ENCODE measurements at regions not wholly inside any gene's neighbourhood (a gene's known extent, or its start where the extent isn't known, plus 50 kb on each side); places are given as distances from the start of the nearest gene placed in this dataset.

- no peak overlapping the region for H2AFZ ChIP-seq (ENCODE audit: low read length)
- H4K20me1 ChIP-seq (ENCODE audit: insufficient read depth, low read length, poor library complexity, severe bottlenecking) = no peaks in the 10 kb centered on the region
- no peaks in the 10 kb centered on the region for H3K9me3 ChIP-seq (ENCODE audit: insufficient read depth, low read depth, low read length)
- no peaks in the 10 kb centered on the region for H3K79me2 ChIP-seq (ENCODE audit: insufficient read depth, low read length)
- H3K4me2 ChIP-seq (ENCODE audit: low read depth, low read length, poor library complexity, severe bottlenecking) = no peak overlapping the region
- H3K9ac ChIP-seq (ENCODE audit: low read depth, low read length, poor library complexity, severe bottlenecking) = no peak overlapping the region
- no peaks in the 10 kb centered on the region for H3F3A ChIP-seq (ENCODE audit: low read depth)
- no peaks in the 10 kb centered on the region for H3K4me1 ChIP-seq (ENCODE audit: insufficient read depth, low read length, poor library complexity, severe bottlenecking)
- H3K36me3 ChIP-seq (ENCODE audit: insufficient read depth, low read length) = no peaks in the 10 kb centered on the region
- H3K27me3 ChIP-seq (ENCODE audit: insufficient read depth, low read length, poor library complexity, severe bottlenecking) = no peaks in the 10 kb centered on the region
- TF ChIP-seq EZH2phosphoT487 (IDR thresholded peaks at IDR 0.05; ENCODE audit: borderline replicate concordance) (no peak), CTCF (conservative IDR thresholded peaks at IDR 0.05; ENCODE audit: low read length) (no peak)
- H3K9me2 ChIP-seq (replicated peaks; ENCODE audit: low read depth, low read length) = no peaks in the 10 kb centered on the region
- H3K4me3 ChIP-seq (ENCODE audit: low read length, poor library complexity, severe bottlenecking) = no peak overlapping the region
Observed at GRCh38 chr11:104259121-104259610, 95.2 kb upstream of the PDGFD start.

DNA sequence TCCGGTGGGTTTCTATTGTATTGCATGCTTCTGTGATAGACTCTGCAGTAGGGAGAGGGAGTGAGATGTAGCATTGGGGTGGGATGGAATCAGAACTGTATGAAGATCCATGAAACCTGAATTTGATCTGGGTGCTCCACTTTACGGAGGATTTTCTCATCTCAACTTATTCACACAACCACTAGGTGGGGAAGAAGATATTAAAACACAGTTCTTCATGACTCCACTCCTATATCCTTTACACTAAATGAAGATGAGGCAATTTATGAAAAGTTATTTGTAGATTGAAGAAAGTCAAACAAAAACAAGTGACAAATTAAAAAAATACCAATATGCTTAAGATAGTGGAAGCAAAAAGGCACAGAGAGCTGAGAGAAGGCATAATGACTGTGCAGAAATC lies 92.6 kb upstream of the PDGFD start:
- no peaks in the 10 kb centered on the region for H3F3A ChIP-seq (ENCODE audit: low read depth)

DNA sequence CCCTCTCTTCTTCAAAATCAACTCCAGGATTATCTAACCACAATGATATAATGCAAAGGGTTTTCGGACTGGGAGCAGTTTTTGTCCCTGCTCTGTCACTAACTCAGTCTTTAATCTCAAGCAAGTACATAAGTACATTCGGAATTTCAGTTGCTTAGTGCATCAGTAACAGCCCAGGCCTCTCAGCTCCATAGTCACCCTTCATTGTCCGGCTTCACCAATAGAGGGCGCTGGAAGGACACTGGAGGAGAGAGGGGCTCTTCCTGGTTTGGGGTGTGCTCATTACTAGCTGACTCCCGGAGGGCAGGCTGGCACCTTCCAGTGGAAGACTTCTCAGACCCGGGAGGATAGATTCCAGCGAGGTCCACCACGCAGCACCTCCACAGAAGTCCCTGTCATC lies 90.4 kb upstream of the PDGFD start:
- Histone ChIP-seq H4K20me1 (ENCODE audit: insufficient read depth, low read length, poor library complexity, severe bottlenecking) (no peaks in the 10 kb centered on the region), H3K9me2 (replicated peaks; ENCODE audit: low read depth, low read length) (no peaks in the 10 kb centered on the region), H3F3A (ENCODE audit: low read depth) (no peaks in the 10 kb centered on the region), H3K4me3 (ENCODE audit: low read length, poor library complexity, severe bottlenecking) (no peak overlapping the region), H3K27me3 (ENCODE audit: insufficient read depth, low read length, poor library complexity, severe bottlenecking) (no peaks in the 10 kb centered on the region), H2AFZ (ENCODE audit: low read length) (peak overlapping the region; percentile 82), H3K9me3 (ENCODE audit: insufficient read depth, low read depth, low read length) (no peaks in the 10 kb centered on the region), H3K4me1 (ENCODE audit: insufficient read depth, low read length, poor library complexity, severe bottlenecking) (no peaks in the 10 kb centered on the region), H3K79me2 (ENCODE audit: insufficient read depth, low read length) (no peaks in the 10 kb centered on the region), H3K4me2 (ENCODE audit: low read depth, low read length, poor library complexity, severe bottlenecking) (no peak overlapping the region), H3K9ac (ENCODE audit: low read depth, low read length, poor library complexity, severe bottlenecking) (no peak overlapping the region), H3K36me3 (ENCODE audit: insufficient read depth, low read length) (no peaks in the 10 kb centered on the region)
- TF ChIP-seq CTCF (conservative IDR thresholded peaks at IDR 0.05; ENCODE audit: low read length) = peak; percentile 93
- no peak for TF ChIP-seq EZH2phosphoT487 (IDR thresholded peaks at IDR 0.05; ENCODE audit: borderline replicate concordance)

More for the DNA sequence above, 92.6 kb upstream of the PDGFD start:
- Histone ChIP-seq H2AFZ (ENCODE audit: low read length) (no peak overlapping the region), H3K4me3 (ENCODE audit: low read length, poor library complexity, severe bottlenecking) (no peak overlapping the region), H3K36me3 (ENCODE audit: insufficient read depth, low read length) (no peaks in the 10 kb centered on the region), H3K27me3 (ENCODE audit: insufficient read depth, low read length, poor library complexity, severe bottlenecking) (no peaks in the 10 kb centered on the region), H3K79me2 (ENCODE audit: insufficient read depth, low read length) (no peaks in the 10 kb centered on the region), H3K9me3 (ENCODE audit: insufficient read depth, low read depth, low read length) (no peaks in the 10 kb centered on the region), H3K4me2 (ENCODE audit: low read depth, low read length, poor library complexity, severe bottlenecking) (no peak overlapping the region), H3K4me1 (ENCODE audit: insufficient read depth, low read length, poor library complexity, severe bottlenecking) (no peaks in the 10 kb centered on the region), H4K20me1 (ENCODE audit: insufficient read depth, low read length, poor library complexity, severe bottlenecking) (no peaks in the 10 kb centered on the region), H3K9ac (ENCODE audit: low read depth, low read length, poor library complexity, severe bottlenecking) (no peak overlapping the region), H3K9me2 (replicated peaks; ENCODE audit: low read depth, low read length) (no peaks in the 10 kb centered on the region)
- TF ChIP-seq EZH2phosphoT487 (IDR thresholded peaks at IDR 0.05; ENCODE audit: borderline replicate concordance) = no peak
- TF ChIP-seq CTCF (conservative IDR thresholded peaks at IDR 0.05; ENCODE audit: low read length) = peak; percentile 52

Measured in Loucy (cell line).